GM23338 (cell line): ENCODE measurements at regions not wholly inside any gene's neighbourhood (a gene's known extent, or its start where the extent isn't known, plus 50 kb on each side); places are given as distances from the start of the nearest gene placed in this dataset.
"Not testable (repeated sequence)": the region's sequence is repeated elsewhere in the genome, so short reads cannot be mapped to it uniquely, and the experiment has no call there.

Experiments used
- ATAC-seq: fragments of 200-7000 bp; cut with Tn5 transposase; 3 replicates; pipeline ENCODE4 v1.9.1; 2020
- DNase-seq: peaks from one replicate; pipeline ENCODE4 v3.0.0-alpha.2; 2015; ENCODE audit warnings: low spot score
- H2AFZ ChIP-seq: fragments of 200-600 bp; sonication (generic); 2 replicates; pipeline ENCODE4 v1.8.0; 2016; ENCODE audit warnings: antibody characterized with exemption, mild to moderate bottlenecking, moderate library complexity
- H3F3A ChIP-seq: fragments of 200-600 bp; sonication (generic); replicated peaks from 2 replicates; pipeline ENCODE4 v1.8.0; 2017; ENCODE audit warnings: antibody characterized with exemption, mixed run types, low read depth
- H3K27ac ChIP-seq: fragments of 200-600 bp; sonication (generic); 2 replicates; pipeline ENCODE4 v1.6.1; 2016; ENCODE audit warnings: low read depth
- H3K27me3 ChIP-seq: fragments of 200-600 bp; sonication (generic); 2 replicates; pipeline ENCODE4 v1.8.0; 2016; ENCODE audit warnings: mild to moderate bottlenecking, mixed run types, moderate library complexity; ENCODE audit not compliant: insufficient read depth
- H3K36me3 ChIP-seq: fragments of 200-600 bp; sonication (generic); 2 replicates; pipeline ENCODE4 v1.8.0; 2016; ENCODE audit warnings: mild to moderate bottlenecking; ENCODE audit not compliant: insufficient read depth
- H3K4me1 ChIP-seq: fragments of 200-600 bp; sonication (generic); 2 replicates; pipeline ENCODE4 v1.8.0; 2016; ENCODE audit warnings: mild to moderate bottlenecking, moderate library complexity; ENCODE audit not compliant: insufficient read depth
- H3K4me2 ChIP-seq: fragments of 200-600 bp; sonication (generic); 2 replicates; pipeline ENCODE4 v1.7.1; 2017; ENCODE audit warnings: mixed run types
- H3K4me3 ChIP-seq: fragments of 200-600 bp; sonication (generic); 2 replicates; pipeline ENCODE4 v1.6.1; 2016; ENCODE audit warnings: mixed run types
- H3K79me2 ChIP-seq: fragments of 200-600 bp; sonication (generic); replicated peaks from 2 replicates; pipeline ENCODE4 v1.8.0; 2017; ENCODE audit warnings: mild to moderate bottlenecking; ENCODE audit not compliant: insufficient read depth
- H3K9me2 ChIP-seq: fragments of 200-600 bp; sonication (generic); 2 replicates; pipeline ENCODE4 v1.8.0; 2017; ENCODE audit not compliant: insufficient read depth
- H4K20me1 ChIP-seq: fragments of 200-600 bp; sonication (generic); replicated peaks from 2 replicates; pipeline ENCODE4 v1.8.0; 2017; ENCODE audit warnings: mild to moderate bottlenecking; ENCODE audit not compliant: insufficient read depth
- H3K27ac Mint-ChIP-seq: 2 replicates; pipeline ENCODE4 v1.8.0; 2020; ENCODE audit warnings: inconsistent platforms, mild to moderate bottlenecking, moderate library complexity, mixed read lengths
- H3K27me3 Mint-ChIP-seq: 3 replicates; pipeline ENCODE4 v1.8.0; 2022; ENCODE audit warnings: low read depth, mild to moderate bottlenecking, moderate library complexity, mixed read lengths, inconsistent platforms; ENCODE audit not compliant: insufficient read depth, poor library complexity
- H3K36me3 Mint-ChIP-seq: 3 replicates; pipeline ENCODE4 v1.8.0; 2021; ENCODE audit warnings: low read depth, mild to moderate bottlenecking, inconsistent platforms, moderate library complexity, mixed read lengths
- H3K4me1 Mint-ChIP-seq: 3 replicates; pipeline ENCODE4 v1.8.0; 2020; ENCODE audit warnings: mild to moderate bottlenecking, inconsistent platforms, mixed read lengths
- H3K4me3 Mint-ChIP-seq: 3 replicates; pipeline ENCODE4 v1.8.0; 2021; ENCODE audit warnings: moderate library complexity, mild to moderate bottlenecking, inconsistent platforms, mixed read lengths
- H3K9me3 Mint-ChIP-seq: 3 replicates; pipeline ENCODE4 v1.8.0; 2020; ENCODE audit warnings: moderate library complexity, mild to moderate bottlenecking, inconsistent platforms, mixed read lengths
- CREB1 ChIP-seq: fragments of 250-450 bp; sonication (Bioruptor Pico); IDR thresholded peaks from 2 replicates; pipeline ENCODE4 v1.5.0; 2020; ENCODE audit warnings: low read depth, mild to moderate bottlenecking, moderate library complexity
- TF ChIP-seq, protein P1 (sequence below): IDR thresholded peaks from one replicate; pipeline ENCODE4 v1.6.1; 2018; ENCODE audit warnings: antibody characterized with exemption; ENCODE audit not compliant: unreplicated experiment

DNA sequence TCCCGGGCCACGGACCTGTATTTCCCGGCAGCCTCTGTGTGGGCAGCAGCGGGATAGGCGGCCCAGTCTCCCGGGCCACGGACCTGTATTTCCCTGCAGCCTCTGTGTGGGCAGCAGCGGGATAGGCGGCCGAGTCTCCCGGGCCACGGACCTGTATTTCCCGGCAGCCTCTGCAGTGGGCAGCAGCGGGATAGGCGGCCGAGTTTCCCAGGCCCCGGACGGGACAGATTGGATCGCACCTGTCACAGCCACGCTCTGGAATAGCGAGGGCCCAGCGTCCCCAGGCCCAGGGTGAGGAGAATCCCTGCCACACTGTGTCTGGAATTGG lies 145.9 kb upstream of the PITRM1 start:
- not testable (repeated sequence) for H3K4me2 ChIP-seq, H3K4me1 ChIP-seq, H3K27ac ChIP-seq, H3K36me3 ChIP-seq, H3K9me2 ChIP-seq, ATAC-seq, H3K4me3 Mint-ChIP-seq, H3F3A ChIP-seq, DNase-seq, H3K4me1 Mint-ChIP-seq, H3K27ac Mint-ChIP-seq, H3K4me3 ChIP-seq, H3K27me3 Mint-ChIP-seq, H3K79me2 ChIP-seq, H2AFZ ChIP-seq, H3K27me3 ChIP-seq, H4K20me1 ChIP-seq
- peaks cover 16% of the 10 kb centered on the region for H3K36me3 Mint-ChIP-seq
- peaks cover 31% of the 10 kb centered on the region for H3K9me3 Mint-ChIP-seq

DNA sequence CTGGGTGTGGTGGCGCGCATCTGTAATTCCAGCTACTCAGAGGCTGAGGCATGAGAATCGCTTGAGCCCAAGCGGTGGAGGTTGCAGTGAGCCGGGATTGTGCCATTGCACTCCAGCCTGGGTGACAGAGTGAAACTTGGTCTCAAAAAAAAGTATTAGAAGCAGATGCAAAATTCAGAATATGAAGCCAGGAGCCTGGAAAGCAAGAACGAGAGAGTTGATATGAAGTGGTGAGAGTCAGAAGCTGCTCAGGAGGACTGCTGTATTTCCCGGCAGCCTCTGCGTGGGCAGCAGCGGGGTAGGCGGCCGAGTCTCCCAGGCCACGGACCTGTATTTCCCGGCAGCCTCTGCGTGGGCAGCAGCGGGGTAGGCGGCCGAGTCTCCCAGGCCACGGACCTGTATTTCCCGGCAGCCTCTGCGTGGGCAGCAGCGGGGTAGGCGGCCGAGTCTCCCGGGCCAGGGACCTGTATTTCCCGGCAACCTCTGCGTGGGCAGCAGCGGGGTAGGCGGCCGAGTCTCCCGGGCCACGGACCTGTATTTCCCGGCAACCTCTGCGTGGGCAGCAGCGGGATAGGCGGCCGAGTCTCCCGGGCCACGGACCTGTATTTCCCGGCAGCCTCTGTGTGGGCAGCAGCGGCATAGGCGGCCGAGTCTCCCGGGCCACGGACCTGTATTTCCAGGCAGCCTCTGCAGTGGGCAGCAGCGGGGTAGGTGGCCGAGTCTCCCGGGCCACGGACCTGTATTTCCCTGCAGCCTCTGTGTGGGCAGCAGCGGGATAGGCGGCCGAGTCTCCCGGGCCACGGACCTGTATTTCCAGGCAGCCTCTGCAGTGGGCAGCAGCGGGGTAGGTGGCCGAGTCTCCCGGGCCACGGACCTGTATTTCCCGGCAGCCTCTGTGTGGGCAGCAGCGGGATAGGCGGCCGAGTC lies 145.2 kb upstream of the PITRM1 start:
- H3K36me3 ChIP-seq, H3K27me3 Mint-ChIP-seq, H3K9me2 ChIP-seq, H3K4me2 ChIP-seq, H3F3A ChIP-seq, H3K4me3 Mint-ChIP-seq, H3K4me1 ChIP-seq, H3K27ac Mint-ChIP-seq, ATAC-seq, H3K27me3 ChIP-seq, H4K20me1 ChIP-seq, H3K27ac ChIP-seq, H3K4me1 Mint-ChIP-seq, H2AFZ ChIP-seq, H3K79me2 ChIP-seq, H3K4me3 ChIP-seq, DNase-seq: not testable (repeated sequence)
- H3K36me3 Mint-ChIP-seq: peaks cover 16% of the 10 kb centered on the region
- peaks cover 31% of the 10 kb centered on the region for H3K9me3 Mint-ChIP-seq

DNA sequence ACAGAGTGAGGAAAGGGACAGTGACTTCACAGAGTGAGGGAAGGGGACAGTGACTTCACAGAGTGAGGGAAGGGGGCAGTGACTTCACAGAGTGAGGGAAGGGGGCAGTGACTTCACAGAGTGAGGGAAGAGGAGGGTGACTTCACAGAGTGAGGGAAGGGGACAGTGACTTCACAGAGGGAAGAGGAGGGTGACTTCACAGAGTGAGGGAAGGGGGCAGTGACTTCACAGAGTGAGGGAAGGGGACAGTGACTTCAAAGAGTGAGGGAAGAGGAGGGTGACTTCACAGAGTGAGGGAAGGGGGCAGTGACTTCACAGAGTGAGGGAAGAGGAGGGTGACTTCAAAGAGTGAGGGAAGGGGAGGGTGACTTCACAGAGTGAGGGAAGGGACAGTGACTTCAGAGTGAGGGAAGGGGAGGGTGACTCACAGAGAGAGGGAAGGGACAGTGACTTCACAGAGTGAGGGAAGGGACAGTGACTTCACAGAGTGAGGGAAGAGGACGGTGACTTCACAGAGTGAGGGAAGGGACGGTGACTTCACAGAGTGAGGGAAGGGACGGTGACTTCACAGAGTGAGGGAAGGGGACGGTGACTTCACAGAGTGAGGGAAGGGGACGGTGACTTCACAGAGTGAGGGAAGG lies 142.0 kb upstream of the PITRM1 start:
- not testable (repeated sequence) for H3K9me2 ChIP-seq, H3K27ac ChIP-seq, H3F3A ChIP-seq, H2AFZ ChIP-seq, H3K27me3 Mint-ChIP-seq, H3K36me3 Mint-ChIP-seq, ATAC-seq, H3K4me3 ChIP-seq, H3K36me3 ChIP-seq, H3K4me2 ChIP-seq, H3K79me2 ChIP-seq, H3K4me3 Mint-ChIP-seq, H3K27me3 ChIP-seq, H4K20me1 ChIP-seq, DNase-seq
- Mint-ChIP-seq H3K27ac (peak overlapping the region; percentile 54; the same call in 1 of the 2 replicates), H3K4me1 (peaks cover 15% of the 10 kb centered on the region), H3K9me3 (peaks cover 16% of the 10 kb centered on the region)
- peaks cover 14% of the 10 kb centered on the region; the same call in 1 of the 2 replicates for H3K4me1 ChIP-seq

DNA sequence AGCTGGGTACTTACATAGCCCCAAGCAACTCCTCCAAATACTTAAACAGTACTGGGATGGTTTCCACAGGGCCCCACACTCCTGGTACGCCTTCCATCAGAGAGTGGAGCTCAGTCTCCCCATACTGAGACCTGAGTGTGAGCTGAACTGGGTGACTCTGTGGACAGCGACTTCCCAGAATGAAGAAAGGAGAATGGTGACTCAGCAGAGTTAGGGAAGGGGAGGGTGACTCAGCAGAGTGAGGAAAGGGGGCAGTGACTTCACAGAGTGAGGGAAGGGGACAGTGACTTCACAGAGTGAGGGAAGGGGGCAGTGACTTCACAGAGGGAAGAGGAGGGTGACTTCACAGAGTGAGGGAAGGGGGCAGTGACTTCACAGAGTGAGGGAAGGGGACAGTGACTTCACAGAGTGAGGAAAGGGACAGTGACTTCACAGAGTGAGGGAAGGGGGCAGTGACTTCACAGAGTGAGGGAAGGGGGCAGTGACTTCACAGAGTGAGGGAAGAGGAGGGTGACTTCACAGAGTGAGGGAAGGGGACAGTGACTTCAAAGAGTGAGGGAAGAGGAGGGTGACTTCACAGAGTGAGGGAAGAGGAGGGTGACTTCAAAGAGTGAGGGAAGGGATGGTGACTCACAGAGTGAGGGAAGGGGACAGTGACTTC lies 141.3 kb upstream of the PITRM1 start:
- not testable (repeated sequence) for H3K27me3 Mint-ChIP-seq, H3K4me3 Mint-ChIP-seq, H3K4me2 ChIP-seq, H3K27me3 ChIP-seq, H3K27ac ChIP-seq, H3K9me2 ChIP-seq, H2AFZ ChIP-seq, H3K79me2 ChIP-seq, H3K36me3 Mint-ChIP-seq, H3F3A ChIP-seq, H3K4me3 ChIP-seq, H3K36me3 ChIP-seq, H4K20me1 ChIP-seq
- TF ChIP-seq, protein P1, sequence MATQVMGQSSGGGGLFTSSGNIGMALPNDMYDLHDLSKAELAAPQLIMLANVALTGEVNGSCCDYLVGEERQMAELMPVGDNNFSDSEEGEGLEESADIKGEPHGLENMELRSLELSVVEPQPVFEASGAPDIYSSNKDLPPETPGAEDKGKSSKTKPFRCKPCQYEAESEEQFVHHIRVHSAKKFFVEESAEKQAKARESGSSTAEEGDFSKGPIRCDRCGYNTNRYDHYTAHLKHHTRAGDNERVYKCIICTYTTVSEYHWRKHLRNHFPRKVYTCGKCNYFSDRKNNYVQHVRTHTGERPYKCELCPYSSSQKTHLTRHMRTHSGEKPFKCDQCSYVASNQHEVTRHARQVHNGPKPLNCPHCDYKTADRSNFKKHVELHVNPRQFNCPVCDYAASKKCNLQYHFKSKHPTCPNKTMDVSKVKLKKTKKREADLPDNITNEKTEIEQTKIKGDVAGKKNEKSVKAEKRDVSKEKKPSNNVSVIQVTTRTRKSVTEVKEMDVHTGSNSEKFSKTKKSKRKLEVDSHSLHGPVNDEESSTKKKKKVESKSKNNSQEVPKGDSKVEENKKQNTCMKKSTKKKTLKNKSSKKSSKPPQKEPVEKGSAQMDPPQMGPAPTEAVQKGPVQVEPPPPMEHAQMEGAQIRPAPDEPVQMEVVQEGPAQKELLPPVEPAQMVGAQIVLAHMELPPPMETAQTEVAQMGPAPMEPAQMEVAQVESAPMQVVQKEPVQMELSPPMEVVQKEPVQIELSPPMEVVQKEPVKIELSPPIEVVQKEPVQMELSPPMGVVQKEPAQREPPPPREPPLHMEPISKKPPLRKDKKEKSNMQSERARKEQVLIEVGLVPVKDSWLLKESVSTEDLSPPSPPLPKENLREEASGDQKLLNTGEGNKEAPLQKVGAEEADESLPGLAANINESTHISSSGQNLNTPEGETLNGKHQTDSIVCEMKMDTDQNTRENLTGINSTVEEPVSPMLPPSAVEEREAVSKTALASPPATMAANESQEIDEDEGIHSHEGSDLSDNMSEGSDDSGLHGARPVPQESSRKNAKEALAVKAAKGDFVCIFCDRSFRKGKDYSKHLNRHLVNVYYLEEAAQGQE: peak; percentile 69
- TF ChIP-seq CREB1 (CRISPR knock-in tag): peak; percentile 34
- Mint-ChIP-seq H3K27ac (peak overlapping the region; percentile 54; the same call in 1 of the 2 replicates), H3K9me3 (peaks cover 11% of the 10 kb centered on the region), H3K4me1 (peaks cover 15% of the 10 kb centered on the region)
- peaks cover 14% of the 10 kb centered on the region; the same call in 1 of the 2 replicates for H3K4me1 ChIP-seq
- ATAC-seq: peak; percentile 60
- DNase-seq: peak; percentile 62
